HUES64 (cell line): ENCODE measurements at regions not wholly inside any gene's neighbourhood (a gene's known extent, or its start where the extent isn't known, plus 50 kb on each side); places are given as distances from the start of the nearest gene placed in this dataset.

Experiments used
- H3K27ac ChIP-seq: 2 replicates; pipeline ENCODE4 v1.7.0; 2013; ENCODE audit warnings: low read depth, low read length, inconsistent platforms
- H3K27me3 ChIP-seq: 2 replicates; pipeline ENCODE4 v1.6.1; 2013; ENCODE audit warnings: mild to moderate bottlenecking, low read length; ENCODE audit not compliant: insufficient read depth
- H3K36me3 ChIP-seq: 2 replicates; pipeline ENCODE4 v1.6.1; 2013; ENCODE audit warnings: mild to moderate bottlenecking, low read length; ENCODE audit not compliant: insufficient read depth
- H3K4me1 ChIP-seq: 2 replicates; pipeline ENCODE4 v1.6.1; 2013; ENCODE audit warnings: mild to moderate bottlenecking, low read length, moderate library complexity; ENCODE audit not compliant: insufficient read depth
- H3K4me3 ChIP-seq: 2 replicates; pipeline ENCODE4 v1.5.1; 2013; ENCODE audit warnings: mild to moderate bottlenecking, low read length, moderate library complexity
- H3K9ac ChIP-seq: 2 replicates; pipeline ENCODE4 v1.6.1; 2013; ENCODE audit warnings: mild to moderate bottlenecking, low read depth, low read length
- H3K9me3 ChIP-seq: 2 replicates; pipeline ENCODE4 v1.6.1; 2013; ENCODE audit warnings: low read depth, low read length; ENCODE audit not compliant: insufficient read depth
- WGBS: fragments of 150-250, 120-280 bp; methylation state at CpG from one replicate; pipeline ENCODE4 v1.1.7; 2013; ENCODE audit warnings: missing lambda C conversion rate; 5-methylcytosine and 5-hydroxymethylcytosine counted together

DNA sequence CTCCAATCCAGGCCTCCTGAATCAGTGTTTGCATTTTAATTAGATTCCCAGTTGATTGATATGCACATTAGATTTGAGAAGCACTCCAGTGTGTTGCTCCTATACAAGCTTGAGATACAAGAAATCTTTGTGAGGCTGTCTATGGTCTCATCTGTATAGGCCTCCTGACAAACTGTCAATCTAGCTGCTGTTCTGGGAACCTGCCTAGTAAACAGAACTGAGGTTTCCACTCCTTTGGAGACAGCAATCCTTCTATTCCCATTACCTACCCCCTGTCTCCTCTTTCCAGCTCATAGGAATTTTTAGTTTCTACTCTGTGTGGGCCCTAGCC, 306.1 kb upstream of the EMCN start:
- H3K9me3 ChIP-seq = no peaks in the 10 kb centered on the region; the same call in 1 of the 2 replicates
- H3K36me3 ChIP-seq = no peaks in the 10 kb centered on the region
- H3K9ac ChIP-seq = no peak overlapping the region
- no peak overlapping the region for H3K27ac ChIP-seq
- H3K4me3 ChIP-seq = no peak overlapping the region
- H3K27me3 ChIP-seq = no peaks in the 10 kb centered on the region
- 0 out of 2 replicates have a peak, but pooled peaks cover 2% of the 10 kb centered on the region for H3K4me1 ChIP-seq

DNA sequence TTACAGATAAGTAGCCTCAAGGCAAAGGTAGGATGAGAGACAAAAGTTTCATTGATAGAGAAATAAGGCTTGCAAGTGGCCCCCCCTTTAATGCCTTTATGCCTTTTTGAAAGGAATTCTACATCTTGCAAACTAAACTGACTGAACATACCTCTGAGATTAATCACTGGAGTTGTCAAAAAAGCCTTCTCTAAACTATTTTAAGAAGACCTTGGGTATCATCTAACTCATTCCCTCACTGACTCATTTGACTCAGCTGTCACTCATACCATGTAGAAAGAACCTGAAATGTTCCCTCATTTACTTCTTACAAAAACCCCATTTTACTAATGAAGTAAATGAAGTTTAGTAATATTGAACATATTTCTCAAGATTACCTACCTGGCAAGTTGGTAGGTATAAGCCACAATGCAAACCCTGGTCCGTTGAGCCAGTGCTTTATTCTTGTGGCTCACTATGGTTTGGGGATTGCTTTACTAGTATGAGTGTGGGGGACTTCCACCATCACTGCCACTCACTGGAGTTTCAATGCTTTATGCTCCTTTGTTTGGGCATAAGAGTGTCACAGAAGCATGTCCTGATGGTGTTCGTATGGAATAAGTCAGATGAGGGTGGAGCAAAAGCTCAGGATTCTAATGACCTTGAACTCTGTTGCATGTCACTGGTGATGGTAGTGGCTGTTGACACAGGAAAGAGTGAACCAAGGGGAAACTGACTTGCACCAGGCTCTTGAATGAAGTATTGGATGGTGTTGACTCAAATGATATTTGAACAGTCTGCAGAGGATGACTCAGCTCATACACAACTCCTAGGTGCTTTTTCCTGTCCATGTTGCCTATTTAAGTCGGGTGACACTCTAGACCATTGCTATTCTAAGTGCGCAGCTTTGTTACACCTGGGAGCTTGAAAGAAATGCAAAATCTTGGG, 305.5 kb upstream of the EMCN start:
- Histone ChIP-seq H3K27me3 (no peaks in the 10 kb centered on the region), H3K27ac (no peak overlapping the region), H3K4me1 (0 out of 2 replicates have a peak, but pooled peaks cover 2% of the 10 kb centered on the region), H3K9me3 (no peaks in the 10 kb centered on the region), H3K9ac (no peak overlapping the region), H3K36me3 (no peaks in the 10 kb centered on the region), H3K4me3 (no peak overlapping the region)
- 87% methylated on average over 4 of the region's 4 CpGs for WGBS

DNA sequence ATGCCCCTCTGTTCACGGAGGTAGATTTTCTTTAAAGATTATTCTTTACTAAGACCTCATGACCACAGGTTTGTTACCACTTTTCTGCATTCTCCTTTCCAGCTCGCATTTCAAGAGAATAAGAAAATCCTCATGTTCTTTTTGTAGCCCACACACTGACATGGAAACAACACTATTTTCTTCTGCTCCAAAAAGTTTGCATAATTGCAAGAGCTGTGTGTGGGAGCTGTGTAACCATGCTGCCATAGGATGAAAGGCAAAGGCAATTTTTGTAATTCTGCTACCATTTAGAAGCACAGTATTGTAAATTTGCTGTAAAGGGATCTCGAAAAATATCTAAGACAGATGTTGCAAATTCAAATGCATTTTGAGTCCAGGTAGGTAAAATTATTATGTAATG, 302.4 kb upstream of the EMCN start:
- no peaks in the 10 kb centered on the region for H3K9me3 ChIP-seq
- no peaks in the 10 kb centered on the region for H3K27me3 ChIP-seq
- no peak overlapping the region for H3K9ac ChIP-seq
- H3K4me3 ChIP-seq = no peak overlapping the region
- WGBS = 96% methylated on average over 3 of the region's 3 CpGs
- H3K36me3 ChIP-seq = no peaks in the 10 kb centered on the region
- no peak overlapping the region for H3K27ac ChIP-seq
- H3K4me1 ChIP-seq = 0 out of 2 replicates have a peak, but pooled peaks cover 2% of the 10 kb centered on the region

DNA sequence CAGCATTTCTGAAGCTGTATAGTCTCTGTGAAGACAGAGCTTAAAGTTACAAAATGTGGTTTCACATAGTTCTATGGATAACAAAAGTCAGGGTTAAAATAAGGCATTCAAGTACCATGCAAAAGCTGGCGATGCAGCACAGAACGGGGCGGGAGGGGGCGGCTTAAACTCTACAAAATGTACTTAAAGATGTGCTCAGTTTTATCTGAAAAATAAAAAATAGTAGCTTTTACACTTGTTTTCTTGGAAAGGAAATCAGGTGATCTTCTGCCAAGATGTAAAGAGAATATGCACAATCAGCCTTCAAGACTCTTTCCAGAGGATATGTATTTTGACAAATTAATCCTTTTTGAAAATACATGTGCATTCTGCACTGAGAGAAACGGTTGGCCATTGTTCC, 301.7 kb upstream of the EMCN start:
- 0 out of 2 replicates have a peak, but pooled peaks cover 2% of the 10 kb centered on the region for H3K4me1 ChIP-seq
- H3K36me3 ChIP-seq = no peaks in the 10 kb centered on the region
- 94% methylated on average over 5 of the region's 5 CpGs for WGBS
- H3K4me3 ChIP-seq = no peak overlapping the region
- H3K9me3 ChIP-seq = no peaks in the 10 kb centered on the region
- no peaks in the 10 kb centered on the region for H3K27me3 ChIP-seq
- no peak overlapping the region for H3K27ac ChIP-seq
- no peak overlapping the region for H3K9ac ChIP-seq

DNA sequence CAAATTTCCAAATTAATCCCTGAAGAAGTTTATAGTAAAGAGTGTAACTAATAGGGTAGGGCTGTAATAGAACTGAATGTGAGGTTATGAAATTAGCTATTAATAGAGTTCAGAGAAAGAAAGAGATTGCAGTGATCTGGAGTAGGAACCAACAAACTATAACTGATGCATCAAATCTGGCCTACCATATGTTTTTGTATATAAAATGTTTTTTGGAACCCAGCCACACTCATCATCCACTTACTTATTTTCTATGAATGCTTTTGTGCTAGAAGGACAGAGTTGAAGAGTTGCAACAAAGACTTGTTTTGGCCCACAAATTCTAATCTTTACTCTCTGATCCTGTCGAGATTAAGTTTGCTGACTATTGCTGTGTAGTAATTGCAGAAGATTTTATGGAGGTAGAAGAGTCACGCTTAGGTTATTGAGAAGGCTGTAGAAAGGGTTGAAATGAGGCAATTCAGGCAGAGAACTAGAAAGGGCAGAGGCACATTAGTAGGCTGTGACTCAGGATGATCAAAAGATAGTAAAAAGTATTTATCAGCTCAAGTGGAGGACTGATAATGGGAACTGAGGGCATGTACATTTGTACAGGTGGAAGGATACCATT, 298.7 kb upstream of the EMCN start:
- Histone ChIP-seq H3K9me3 (no peaks in the 10 kb centered on the region), H3K9ac (no peak overlapping the region), H3K4me1 (peaks cover 6% of the 10 kb centered on the region), H3K4me3 (no peak overlapping the region), H3K36me3 (no peaks in the 10 kb centered on the region), H3K27me3 (no peaks in the 10 kb centered on the region), H3K27ac (no peak overlapping the region)
- 97% methylated on average over 2 of the region's 2 CpGs for WGBS

DNA sequence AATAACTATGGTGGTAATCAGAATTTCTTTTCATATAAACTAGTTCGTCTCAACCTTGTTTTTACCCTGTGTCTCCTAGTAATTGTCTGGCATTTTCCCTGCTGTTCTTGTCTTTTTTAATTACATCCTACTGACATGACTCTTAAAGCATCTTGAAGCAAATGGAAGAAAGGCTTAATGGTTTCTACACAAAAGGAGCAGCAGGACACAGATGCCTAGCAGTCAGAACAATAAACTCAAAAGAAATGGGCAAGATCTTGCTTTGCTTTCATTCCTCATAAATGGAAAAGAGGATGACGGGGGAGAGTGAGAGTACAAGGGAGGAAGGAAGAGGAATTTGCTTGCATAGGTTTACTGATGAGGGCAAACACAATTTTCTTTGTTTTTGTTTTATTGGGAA, 293.2 kb upstream of the EMCN start:
- no peak overlapping the region for H3K4me3 ChIP-seq
- H3K36me3 ChIP-seq = no peaks in the 10 kb centered on the region
- H3K27ac ChIP-seq = peak overlapping the region; percentile 46; the same call in 1 of the 2 replicates
- H3K9ac ChIP-seq = no peak overlapping the region
- H3K9me3 ChIP-seq = no peaks in the 10 kb centered on the region
- WGBS = 21% methylated on average over 2 of the region's 2 CpGs
- peaks cover 26% of the 10 kb centered on the region for H3K4me1 ChIP-seq
- no peaks in the 10 kb centered on the region for H3K27me3 ChIP-seq

DNA sequence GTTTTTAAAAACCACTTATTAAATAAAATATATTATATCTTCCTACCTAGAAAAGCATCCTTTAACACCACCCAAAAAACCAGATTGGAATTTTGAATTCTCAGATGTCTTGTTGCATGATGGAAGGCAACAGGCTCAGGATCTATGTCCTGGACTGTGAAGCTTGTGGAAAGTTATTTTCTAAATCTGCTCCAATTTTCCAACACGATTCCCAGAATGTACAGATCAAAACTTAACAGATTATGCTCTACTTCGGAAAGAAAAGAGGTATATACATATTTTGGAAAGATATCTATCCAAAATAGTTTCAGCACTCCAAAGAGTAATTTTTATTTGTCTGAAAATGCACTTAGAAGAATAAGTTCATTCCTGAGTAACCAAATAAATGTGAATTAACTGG, 291.7 kb upstream of the EMCN start:
- no peaks in the 10 kb centered on the region for H3K36me3 ChIP-seq
- no peak overlapping the region for H3K27ac ChIP-seq
- no peaks in the 10 kb centered on the region for H3K27me3 ChIP-seq
- no peaks in the 10 kb centered on the region for H3K9me3 ChIP-seq
- H3K9ac ChIP-seq = no peak overlapping the region
- H3K4me1 ChIP-seq = peaks cover 36% of the 10 kb centered on the region
- H3K4me3 ChIP-seq = no peak overlapping the region
- no CpG with 5 or more reads among the region's 2 CpGs for WGBS

DNA sequence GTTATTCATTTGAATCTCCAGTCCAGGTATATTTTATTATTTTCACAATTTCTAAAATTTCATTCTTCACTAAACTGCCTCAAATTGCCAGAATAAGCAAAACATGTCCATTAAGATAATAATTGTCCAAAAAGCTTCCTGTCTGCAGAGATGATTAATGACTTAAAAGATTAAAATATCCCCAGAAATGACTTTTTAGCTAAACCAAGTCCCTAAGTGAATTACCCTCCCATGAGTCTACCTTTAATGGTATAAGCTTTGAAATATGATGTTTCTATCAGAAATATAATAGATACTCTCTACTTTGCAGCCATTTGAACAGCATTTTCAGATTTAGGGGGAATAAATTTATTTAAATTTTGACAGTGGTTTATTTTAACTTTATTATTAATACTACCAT, 289.2 kb upstream of the EMCN start:
- Histone ChIP-seq H3K9ac (no peak overlapping the region), H3K4me3 (no peak overlapping the region), H3K4me1 (peaks cover 35% of the 10 kb centered on the region), H3K9me3 (no peaks in the 10 kb centered on the region), H3K36me3 (no peaks in the 10 kb centered on the region), H3K27me3 (no peaks in the 10 kb centered on the region), H3K27ac (no peak overlapping the region)

DNA sequence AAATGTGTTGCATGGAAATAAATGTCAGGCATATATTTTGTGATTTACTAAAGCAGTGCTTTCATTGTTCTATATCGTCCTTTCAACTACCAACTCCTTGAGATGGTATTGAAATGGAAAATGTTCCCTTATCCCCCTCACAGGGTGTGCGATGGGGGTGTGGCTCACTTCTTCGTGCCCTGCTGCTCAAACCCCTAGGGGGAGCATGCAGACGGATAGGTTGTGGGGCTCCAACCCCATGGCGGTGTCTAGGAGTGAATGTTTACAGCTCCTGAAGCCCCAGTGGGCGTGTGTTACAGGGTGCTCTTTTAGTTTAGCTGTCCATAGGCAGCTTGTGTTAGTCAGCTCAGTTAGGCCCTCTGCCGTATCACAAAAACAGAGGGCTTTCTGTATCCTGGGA, 287.7 kb upstream of the EMCN start:
- Histone ChIP-seq H3K27ac (no peak overlapping the region), H3K36me3 (no peaks in the 10 kb centered on the region), H3K9ac (no peak overlapping the region), H3K27me3 (no peaks in the 10 kb centered on the region), H3K4me1 (peaks cover 21% of the 10 kb centered on the region), H3K4me3 (no peak overlapping the region), H3K9me3 (no peaks in the 10 kb centered on the region)
- WGBS = 67% methylated on average over 7 of the region's 7 CpGs

DNA sequence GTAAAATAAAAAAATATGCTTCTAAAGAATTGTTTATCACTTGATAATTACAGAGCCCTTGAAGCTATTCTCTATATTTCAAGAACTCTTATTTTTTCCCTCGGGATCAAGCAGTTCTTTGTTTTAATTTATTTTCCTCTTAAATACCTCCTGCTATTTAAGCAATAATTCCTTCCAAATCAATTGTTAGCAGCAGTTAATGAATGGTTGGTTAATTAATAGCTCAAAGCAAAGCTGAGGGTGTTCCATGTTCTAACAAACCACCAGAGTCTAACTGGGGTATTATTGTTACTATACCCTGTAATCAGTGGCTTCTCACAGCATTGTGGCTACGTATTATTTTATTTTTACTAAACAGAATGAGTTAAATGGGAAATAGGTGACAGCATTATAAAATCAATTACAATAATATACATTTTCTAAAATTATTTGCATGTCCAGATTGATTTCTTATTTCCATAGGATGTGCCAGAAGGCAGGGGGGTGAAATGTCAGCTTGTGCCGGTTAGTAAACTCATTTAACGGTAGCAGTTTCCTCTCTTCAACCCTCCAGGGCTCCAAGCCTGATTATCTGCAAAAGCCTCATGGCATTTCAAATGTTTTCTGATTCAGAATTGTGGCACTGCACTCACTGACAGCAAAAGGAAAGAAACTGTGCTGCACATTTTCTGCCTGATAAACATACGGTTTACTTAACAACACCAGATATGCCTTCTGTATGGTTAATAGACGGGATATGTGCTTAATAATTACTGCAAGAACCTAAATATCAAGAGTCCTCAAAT, 286.9 kb upstream of the EMCN start:
- no peak overlapping the region for H3K27ac ChIP-seq
- no peaks in the 10 kb centered on the region for H3K9me3 ChIP-seq
- peaks cover 17% of the 10 kb centered on the region for H3K4me1 ChIP-seq
- H3K9ac ChIP-seq = no peak overlapping the region
- H3K36me3 ChIP-seq = no peaks in the 10 kb centered on the region
- no peaks in the 10 kb centered on the region for H3K27me3 ChIP-seq
- H3K4me3 ChIP-seq = no peak overlapping the region
- WGBS = 88% methylated on average over 5 of the region's 6 CpGs

DNA sequence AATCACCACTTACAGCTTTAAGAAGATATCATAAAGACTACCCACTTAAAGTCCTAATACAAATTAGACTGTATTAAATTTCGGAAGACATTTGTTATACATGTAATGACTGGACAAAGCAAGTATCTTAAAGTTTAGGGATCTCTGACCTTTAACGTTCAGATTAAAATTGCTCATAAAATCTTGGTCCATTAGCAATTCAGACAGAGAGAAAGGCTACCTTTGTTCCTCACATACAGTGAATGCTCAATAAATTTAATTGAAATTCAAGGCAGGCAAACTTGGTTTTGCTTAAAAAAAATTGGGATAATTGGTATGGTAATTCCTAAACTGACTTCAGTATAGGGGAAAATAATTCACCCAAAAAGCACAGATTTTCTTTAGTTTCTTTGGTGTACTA, 285.9 kb upstream of the EMCN start:
- WGBS = 94% methylated on average over 2 of the region's 2 CpGs
- Histone ChIP-seq H3K27ac (no peak overlapping the region), H3K27me3 (no peaks in the 10 kb centered on the region), H3K36me3 (no peaks in the 10 kb centered on the region), H3K9ac (no peak overlapping the region), H3K4me1 (peaks cover 11% of the 10 kb centered on the region), H3K9me3 (no peaks in the 10 kb centered on the region), H3K4me3 (no peak overlapping the region)
